T-helper 2 cell treated with Interferon-gamma antibody and Interleukin-4, amounts not matched to agents 5 μg/mL and 100 μg/mL, for 36 hours (primary cell): ENCODE measurements at regions not wholly inside any gene's neighbourhood (a gene's known extent, or its start where the extent isn't known, plus 50 kb on each side); places are given as distances from the start of the nearest gene placed in this dataset.

Experiments used
- DNase-seq: peaks from one replicate; pipeline ENCODE4 v3.0.0; 2021; ENCODE audit warnings: low spot score
- H3K27ac Mint-ChIP-seq: one replicate; pipeline ENCODE4 v1.8.0; 2021; ENCODE audit warnings: mild to moderate bottlenecking, mixed read lengths
- H3K27me3 Mint-ChIP-seq: one replicate; pipeline ENCODE4 v1.8.0; 2021; ENCODE audit warnings: low read depth, mixed read lengths
- H3K36me3 Mint-ChIP-seq: one replicate; pipeline ENCODE4 v1.8.0; 2021; ENCODE audit warnings: low read depth, mixed read lengths
- H3K4me1 Mint-ChIP-seq: one replicate; pipeline ENCODE4 v1.8.0; 2021; ENCODE audit warnings: low read depth, mixed read lengths
- H3K4me3 Mint-ChIP-seq: one replicate; pipeline ENCODE4 v1.8.0; 2022; ENCODE audit warnings: mild to moderate bottlenecking, moderate library complexity, mixed read lengths
- H3K9me3 Mint-ChIP-seq: one replicate; pipeline ENCODE4 v1.8.0; 2021; ENCODE audit warnings: mixed read lengths

DNA sequence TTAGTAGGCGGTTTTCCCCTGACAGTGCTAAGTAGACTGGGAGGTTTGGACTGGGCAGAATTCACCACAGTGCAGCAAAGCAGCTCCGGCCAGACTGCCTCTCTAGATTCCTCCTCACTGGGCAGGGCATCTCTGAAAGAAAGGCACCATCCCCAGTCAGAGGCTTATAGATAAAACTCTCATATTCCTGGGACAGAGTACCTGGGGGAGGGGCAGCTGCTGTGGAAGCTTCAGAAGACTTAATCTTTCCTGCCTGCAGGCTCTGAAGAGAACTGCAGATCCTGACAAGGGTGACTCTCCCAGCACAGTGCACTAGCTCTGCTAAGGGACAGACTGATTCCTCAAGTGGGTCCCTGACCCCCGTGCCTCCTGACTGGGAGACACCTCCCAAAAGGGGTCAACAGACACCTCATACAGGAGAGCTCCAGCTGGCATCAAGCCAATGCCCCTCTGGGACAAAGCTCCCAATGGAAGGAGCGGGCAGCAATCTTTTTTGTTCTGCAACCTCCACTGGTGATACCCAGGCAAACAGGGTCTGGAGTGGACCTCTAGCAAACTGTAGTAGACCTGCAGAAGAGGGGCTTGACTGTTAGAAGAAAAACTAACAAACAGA, 266.8 kb upstream of the CRIM1 start:
- Mint-ChIP-seq H3K27ac (no peak overlapping the region), H3K27me3 (peaks cover 13% of the 10 kb centered on the region), H3K4me1 (no peaks in the 10 kb centered on the region), H3K9me3 (no peaks in the 10 kb centered on the region), H3K4me3 (no peak overlapping the region), H3K36me3 (no peaks in the 10 kb centered on the region)
- DNase-seq: no peak

- H3K27ac Mint-ChIP-seq: no peak overlapping the region
- H3K9me3 Mint-ChIP-seq: no peaks in the 10 kb centered on the region
- H3K4me3 Mint-ChIP-seq: no peak overlapping the region
Measured at GRCh38 chr2:36087344-36087743, 268.2 kb upstream of the CRIM1 start.

GRCh38 chr2:36079793-36080192, 275.8 kb upstream of the CRIM1 start:
- H3K9me3 Mint-ChIP-seq: no peaks in the 10 kb centered on the region
- no peak overlapping the region for H3K27ac Mint-ChIP-seq
- H3K4me1 Mint-ChIP-seq: no peaks in the 10 kb centered on the region
- no peaks in the 10 kb centered on the region for H3K36me3 Mint-ChIP-seq
- no peak for DNase-seq
- H3K4me3 Mint-ChIP-seq: no peak overlapping the region
- peaks cover 5% of the 10 kb centered on the region for H3K27me3 Mint-ChIP-seq

More at GRCh38 chr2:36087344-36087743, 268.2 kb upstream of the CRIM1 start:
- DNase-seq: no peak
- no peaks in the 10 kb centered on the region for H3K4me1 Mint-ChIP-seq
- H3K27me3 Mint-ChIP-seq: peaks cover 15% of the 10 kb centered on the region
- no peaks in the 10 kb centered on the region for H3K36me3 Mint-ChIP-seq

DNA sequence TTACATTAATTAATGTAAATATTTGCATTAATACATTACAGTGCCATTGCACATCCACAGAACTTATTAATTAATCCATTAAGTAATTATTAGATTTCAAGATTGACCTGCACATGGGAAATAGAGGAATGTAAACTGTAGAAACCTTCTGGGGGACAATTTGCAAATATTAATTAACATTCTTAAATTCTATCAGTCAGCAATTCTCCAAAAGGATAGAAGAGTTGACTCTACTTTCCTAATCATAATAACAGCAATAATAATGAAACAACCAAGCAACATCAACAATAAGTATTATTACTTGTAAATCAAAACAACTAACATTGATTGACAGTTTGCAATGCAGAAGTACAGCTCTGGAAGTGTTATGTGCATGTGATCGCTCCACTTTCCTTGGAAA, 281.6 kb upstream of the CRIM1 start:
- DNase-seq: no peak
- H3K9me3 Mint-ChIP-seq: no peaks in the 10 kb centered on the region
- no peak overlapping the region for H3K4me3 Mint-ChIP-seq
- no peak overlapping the region for H3K27ac Mint-ChIP-seq
- H3K27me3 Mint-ChIP-seq: no peaks in the 10 kb centered on the region
- no peaks in the 10 kb centered on the region for H3K4me1 Mint-ChIP-seq
- no peaks in the 10 kb centered on the region for H3K36me3 Mint-ChIP-seq

DNA sequence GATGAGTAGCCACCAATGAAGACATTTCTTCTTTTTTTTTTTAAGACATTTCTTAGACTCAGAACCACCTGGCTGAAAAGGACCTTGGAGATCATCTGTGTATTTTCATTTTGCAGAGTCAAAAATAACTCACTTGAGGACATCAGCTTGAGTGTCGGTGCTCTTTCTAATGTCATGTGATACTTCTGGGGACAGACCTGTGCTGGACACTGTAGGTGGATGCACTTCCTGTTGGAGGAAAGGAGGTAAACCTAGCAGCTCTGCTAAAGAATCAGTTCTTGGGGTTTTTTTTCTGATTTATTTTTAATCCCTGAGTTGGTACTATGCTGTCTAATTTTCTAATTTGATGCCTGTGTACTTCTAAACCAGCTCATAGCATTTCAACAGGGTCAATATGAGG, 283.9 kb upstream of the CRIM1 start:
- no peaks in the 10 kb centered on the region for H3K27me3 Mint-ChIP-seq
- H3K9me3 Mint-ChIP-seq: no peaks in the 10 kb centered on the region
- no peak overlapping the region for H3K4me3 Mint-ChIP-seq
- DNase-seq: no peak
- no peak overlapping the region for H3K27ac Mint-ChIP-seq
- no peaks in the 10 kb centered on the region for H3K4me1 Mint-ChIP-seq
- H3K36me3 Mint-ChIP-seq: no peaks in the 10 kb centered on the region

DNA sequence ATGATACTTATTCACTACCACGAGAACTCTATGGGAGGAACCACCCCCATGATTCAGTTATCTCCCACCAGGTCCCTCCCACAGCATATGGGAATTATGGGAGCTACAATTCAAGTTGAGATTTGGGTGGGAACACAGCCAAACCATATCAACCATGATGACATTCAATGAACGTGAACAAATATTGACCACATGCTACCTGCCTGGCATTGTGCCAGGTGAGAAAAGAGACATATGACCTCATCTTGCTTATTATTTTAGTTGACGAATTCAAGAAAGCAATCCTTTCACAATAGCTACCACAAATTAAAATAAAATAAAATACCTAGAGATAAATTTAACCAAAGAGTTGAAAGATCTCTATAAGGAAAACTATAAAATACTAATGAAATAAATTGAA, 286.5 kb upstream of the CRIM1 start:
- Mint-ChIP-seq H3K27ac (no peak overlapping the region), H3K36me3 (no peaks in the 10 kb centered on the region), H3K27me3 (no peaks in the 10 kb centered on the region), H3K4me1 (no peaks in the 10 kb centered on the region), H3K4me3 (no peak overlapping the region), H3K9me3 (no peaks in the 10 kb centered on the region)
- DNase-seq: no peak

- Mint-ChIP-seq H3K27me3 (no peaks in the 10 kb centered on the region), H3K9me3 (no peaks in the 10 kb centered on the region), H3K27ac (no peak overlapping the region), H3K4me3 (no peak overlapping the region), H3K4me1 (no peaks in the 10 kb centered on the region), H3K36me3 (no peaks in the 10 kb centered on the region)
- DNase-seq: no peak
Measured at GRCh38 chr2:36068086-36068485, 287.5 kb upstream of the CRIM1 start.

DNA sequence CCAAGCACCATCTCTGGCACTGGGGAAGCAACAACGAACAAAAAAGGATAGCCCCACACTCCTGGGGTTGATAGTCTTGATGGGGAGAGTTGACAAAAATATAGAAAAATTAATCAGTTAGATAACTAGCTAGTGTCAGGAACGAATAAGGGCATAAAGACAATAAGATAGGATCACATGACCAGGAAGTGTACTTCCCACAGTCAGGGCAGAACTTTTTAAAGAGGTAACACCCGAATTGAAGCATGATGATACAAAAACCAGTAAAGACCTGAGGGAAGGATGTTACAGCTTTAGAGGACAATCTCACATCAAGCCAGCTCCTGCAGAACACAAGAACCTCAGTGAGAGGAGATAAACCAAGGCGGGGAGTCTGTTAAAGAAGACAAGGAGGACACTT, 295.4 kb upstream of the CRIM1 start:
- H3K4me3 Mint-ChIP-seq: no peak overlapping the region
- no peak overlapping the region for H3K27ac Mint-ChIP-seq
- peaks cover 16% of the 10 kb centered on the region for H3K27me3 Mint-ChIP-seq
- peaks cover 5% of the 10 kb centered on the region for H3K9me3 Mint-ChIP-seq
- DNase-seq: no peak
- peaks cover 5% of the 10 kb centered on the region for H3K4me1 Mint-ChIP-seq
- no peaks in the 10 kb centered on the region for H3K36me3 Mint-ChIP-seq

DNA sequence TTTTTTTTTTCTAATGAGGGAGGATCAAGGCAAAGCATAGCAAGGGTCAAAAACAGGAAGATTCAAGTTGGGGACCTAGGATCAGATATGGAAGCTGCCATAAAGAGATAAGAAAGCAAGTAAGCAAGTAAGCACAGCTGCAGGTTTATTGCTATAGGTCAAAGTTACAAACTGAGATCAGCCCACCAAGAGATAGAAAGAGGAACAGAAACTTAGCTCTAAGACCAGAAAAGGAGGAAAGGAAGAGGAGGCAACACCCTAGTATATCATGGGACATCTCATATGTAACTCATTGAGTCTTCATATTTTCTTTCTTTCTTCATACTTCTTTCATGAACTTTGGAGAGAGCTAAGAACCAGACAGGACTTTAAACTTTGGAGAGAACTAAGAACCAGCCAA, 295.9 kb upstream of the CRIM1 start:
- H3K27me3 Mint-ChIP-seq: peaks cover 16% of the 10 kb centered on the region
- H3K27ac Mint-ChIP-seq: no peak overlapping the region
- H3K4me3 Mint-ChIP-seq: no peak overlapping the region
- H3K36me3 Mint-ChIP-seq: no peaks in the 10 kb centered on the region
- H3K9me3 Mint-ChIP-seq: peaks cover 5% of the 10 kb centered on the region
- no peak for DNase-seq
- peaks cover 5% of the 10 kb centered on the region for H3K4me1 Mint-ChIP-seq

DNA sequence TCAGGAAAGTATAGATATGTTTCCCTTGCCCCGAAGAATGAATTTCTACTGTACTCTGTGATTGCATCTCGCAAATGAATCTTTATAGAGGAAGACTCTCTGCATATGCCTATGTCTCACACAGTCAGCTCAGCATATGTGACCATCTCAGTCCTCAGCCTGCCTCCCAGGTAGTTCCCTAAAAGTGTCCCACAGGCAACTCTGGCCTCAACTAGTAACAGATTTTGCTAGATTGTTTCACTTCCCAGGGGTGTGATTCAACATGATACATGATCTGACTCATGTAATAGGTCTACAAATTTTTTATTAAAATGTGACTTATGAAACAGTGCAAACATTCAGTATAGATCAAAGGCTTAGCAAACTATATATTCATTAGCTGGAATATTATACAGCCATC, 296.6 kb upstream of the CRIM1 start:
- no peak for DNase-seq
- H3K9me3 Mint-ChIP-seq: peaks cover 5% of the 10 kb centered on the region
- no peak overlapping the region for H3K27ac Mint-ChIP-seq
- no peak overlapping the region for H3K4me3 Mint-ChIP-seq
- H3K27me3 Mint-ChIP-seq: peaks cover 16% of the 10 kb centered on the region
- H3K36me3 Mint-ChIP-seq: no peaks in the 10 kb centered on the region
- peaks cover 5% of the 10 kb centered on the region for H3K4me1 Mint-ChIP-seq

- H3K4me3 Mint-ChIP-seq: no peak overlapping the region
- DNase-seq: no peak
- H3K27ac Mint-ChIP-seq: no peak overlapping the region
- H3K27me3 Mint-ChIP-seq: peaks cover 16% of the 10 kb centered on the region
- H3K36me3 Mint-ChIP-seq: no peaks in the 10 kb centered on the region
- H3K9me3 Mint-ChIP-seq: peaks cover 5% of the 10 kb centered on the region
- peaks cover 5% of the 10 kb centered on the region for H3K4me1 Mint-ChIP-seq
Measured at GRCh38 chr2:36058076-36058475, 297.5 kb upstream of the CRIM1 start.

- Mint-ChIP-seq H3K27ac (no peak overlapping the region), H3K36me3 (no peaks in the 10 kb centered on the region), H3K4me3 (no peak overlapping the region), H3K9me3 (peaks cover 5% of the 10 kb centered on the region), H3K4me1 (no peaks in the 10 kb centered on the region), H3K27me3 (no peaks in the 10 kb centered on the region)
- no peak for DNase-seq
Measured at GRCh38 chr2:36052819-36053218, 302.8 kb upstream of the CRIM1 start.

GRCh38 chr2:36044411-36044810, 311.2 kb upstream of the CRIM1 start:
- Mint-ChIP-seq H3K27ac (no peak overlapping the region), H3K4me3 (no peak overlapping the region)

DNA sequence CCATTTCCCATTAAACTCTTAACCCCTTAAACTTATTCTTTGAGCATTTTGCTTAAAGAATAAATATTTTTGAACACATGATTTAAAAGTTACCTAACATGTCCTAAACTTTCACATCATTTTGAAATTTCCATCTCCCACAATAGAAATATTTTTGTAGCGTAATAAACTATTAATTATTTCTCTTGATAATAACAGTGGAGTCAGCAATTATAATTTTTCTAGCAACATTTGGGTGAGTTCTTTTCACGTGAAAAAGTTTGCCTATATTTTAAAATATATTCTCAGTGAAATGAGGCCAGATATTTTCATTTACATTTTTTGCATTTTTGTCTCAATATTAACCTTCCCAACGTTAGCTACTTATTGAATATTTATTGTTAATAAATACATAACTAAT, 320.4 kb upstream of the CRIM1 start:
- Mint-ChIP-seq H3K36me3 (no peaks in the 10 kb centered on the region), H3K4me3 (no peak overlapping the region), H3K27me3 (peaks cover 1% of the 10 kb centered on the region), H3K27ac (no peak overlapping the region), H3K9me3 (no peaks in the 10 kb centered on the region), H3K4me1 (no peaks in the 10 kb centered on the region)
- DNase-seq: no peak

More at GRCh38 chr2:36044411-36044810, 311.2 kb upstream of the CRIM1 start:
- Mint-ChIP-seq H3K36me3 (no peaks in the 10 kb centered on the region), H3K4me1 (no peaks in the 10 kb centered on the region), H3K27me3 (peaks cover 10% of the 10 kb centered on the region), H3K9me3 (no peaks in the 10 kb centered on the region)
- DNase-seq: no peak

GRCh38 chr2:36032046-36032445, 323.5 kb upstream of the CRIM1 start:
- H3K27me3 Mint-ChIP-seq: peaks cover 1% of the 10 kb centered on the region
- no peak overlapping the region for H3K4me3 Mint-ChIP-seq
- H3K4me1 Mint-ChIP-seq: no peaks in the 10 kb centered on the region
- no peaks in the 10 kb centered on the region for H3K9me3 Mint-ChIP-seq
- H3K27ac Mint-ChIP-seq: no peak overlapping the region
- DNase-seq: no peak
- no peaks in the 10 kb centered on the region for H3K36me3 Mint-ChIP-seq
